SU-DHL-6 (cell line): ENCODE measurements at regions not wholly inside any gene's neighbourhood (a gene's known extent, or its start where the extent isn't known, plus 50 kb on each side); places are given as distances from the start of the nearest gene placed in this dataset.

Experiments used
- CTCF ChIP-seq: fragments of 200-600 bp; sonication (generic); IDR thresholded peaks from one replicate; pipeline ENCODE4 v1.5.1; 2017; ENCODE audit warnings: antibody characterized with exemption, mild to moderate bottlenecking, low read length, moderate library complexity; ENCODE audit not compliant: insufficient read depth, poor library complexity, severe bottlenecking
- EZH2phosphoT487 ChIP-seq: fragments of 200-600 bp; sonication (generic), shearing (Covaris generic); conservative IDR thresholded peaks from 2 replicates; pipeline ENCODE4 v1.6.1; 2018; ENCODE audit warnings: mild to moderate bottlenecking, antibody characterized with exemption, low read length, moderate library complexity, mixed read lengths

GRCh38 chr2:145020139-145020538 lies 500.2 kb upstream of the ZEB2 start:
- TF ChIP-seq CTCF (no peak), EZH2phosphoT487 (no peak)
